Spleen (tissue), 11 donors: ENCODE measurements at regions not wholly inside any gene's neighbourhood (a gene's known extent, or its start where the extent isn't known, plus 50 kb on each side); places are given as distances from the start of the nearest gene placed in this dataset.

Experiments
- DNase-seq: peaks from one replicate; pipeline ENCODE4 v3.0.0-alpha.2; 2020
- H3K27ac ChIP-seq, 8 donors: fragments of 200-600 bp; sonication (generic) in 7 of 8; 1 replicate in 4 of 8; 2 replicates in 4 of 8; pipeline versions ENCODE4 v1.5.0 to v1.8.0; 2016 to 2021; ENCODE audit warnings: inconsistent platforms in 4 of 8, mild to moderate bottlenecking in 4 of 8, moderate library complexity in 1 of 8
- H3K27me3 ChIP-seq, 7 donors: fragments of 200-600 bp; sonication (generic) in 6 of 7; replicated peaks in 1 of 7; 1 replicate in 4 of 7; 2 replicates in 3 of 7; pipeline versions ENCODE4 v1.5.0 to v1.8.0; 2016 to 2021; ENCODE audit warnings: inconsistent platforms in 3 of 7, mild to moderate bottlenecking in 1 of 7
- H3K36me3 ChIP-seq, 6 donors: fragments of 200-600 bp; sonication (generic) in 5 of 6; 1 replicate in 4 of 6; 2 replicates in 2 of 6; pipeline versions ENCODE4 v1.5.0 to v1.8.0; 2016 to 2021; ENCODE audit warnings: inconsistent platforms in 2 of 6
- H3K4me1 ChIP-seq, 6 donors: fragments of 200-600 bp; sonication (generic) in 5 of 6; 1 replicate in 3 of 6; 2 replicates in 3 of 6; pipeline versions ENCODE4 v1.5.0 to v1.8.0; 2016 to 2021; ENCODE audit warnings: inconsistent platforms in 3 of 6
- H3K4me3 ChIP-seq, 8 donors: fragments of 200-600 bp; sonication (generic) in 7 of 8; 1 replicate in 4 of 8; 2 replicates in 4 of 8; pipeline versions ENCODE4 v1.5.0 to v1.8.0; 2016 to 2021; ENCODE audit warnings: inconsistent platforms in 4 of 8, mild to moderate bottlenecking in 4 of 8, moderate library complexity in 2 of 8
- H3K9me3 ChIP-seq, 8 donors: fragments of 200-600 bp; sonication (generic) in 7 of 8; 1 replicate in 4 of 8; 2 replicates in 4 of 8; pipeline versions ENCODE4 v1.5.0 to v1.8.0; 2016 to 2021; ENCODE audit warnings: inconsistent platforms in 4 of 8
- POLR2A ChIP-seq, 3 donors: fragments of 450-650 bp; IDR thresholded peaks; one replicate each; pipeline ENCODE4 v1.5.1; 2017; ENCODE audit warnings: antibody characterized with exemption in 3 of 3, mild to moderate bottlenecking in 1 of 3
- POLR2AphosphoS5 ChIP-seq, 3 donors: sonication (generic); formaldehyde crosslinking; IDR thresholded peaks; one replicate each; pipeline ENCODE4 v1.5.1; 2017; ENCODE audit warnings: antibody characterized with exemption in 3 of 3
- WGBS, 5 donors: extraction: QIAGEN DNeasy Blood & Tissue Kit in 3 of 5; methylation state at CpG; one replicate each; pipeline versions ENCODE4 v1.1.5 to v1.1.7; 2013 to 2018; 5-methylcytosine and 5-hydroxymethylcytosine counted together
- intact Hi-C: fragments of 100-400 bp; cut with DNase I; formaldehyde crosslinking; loops from one replicate; pipeline ENCODE4 v1.15.0; 2023; ENCODE audit warnings: low total_unique reads
- TF ChIP-seq, protein P1 (sequence below), 11 experiments: fragments of 200-600 bp in 7 of 11; fragments of 450-650 bp in 4 of 11; sonication (generic) in 4 of 11; IDR thresholded peaks in 8 of 11; conservative IDR thresholded peaks in 3 of 11; 1 replicate in 7 of 11; 2 replicates in 4 of 11; pipeline versions ENCODE4 v1.4.0 to v1.8.0; 2016 to 2021; ENCODE audit warnings: antibody characterized with exemption in 11 of 11, inconsistent platforms in 4 of 11, mild to moderate bottlenecking in 1 of 11
- donor health status: healthy with polysubstance abuse.
- donor health status: DM: no; HTN: no; CAD: no; lungs with moderate emphysema.
- donor health status: DM: no; HTN: no; CAD: no.
- donor health status: Bipolar disorder and iron deficiency.
- donor health status: healthy.
- donor health status: DM: no; HTN: no; CAD: no.
- donor health status: DM: yes; HTN: yes; CAD: no.

DNA sequence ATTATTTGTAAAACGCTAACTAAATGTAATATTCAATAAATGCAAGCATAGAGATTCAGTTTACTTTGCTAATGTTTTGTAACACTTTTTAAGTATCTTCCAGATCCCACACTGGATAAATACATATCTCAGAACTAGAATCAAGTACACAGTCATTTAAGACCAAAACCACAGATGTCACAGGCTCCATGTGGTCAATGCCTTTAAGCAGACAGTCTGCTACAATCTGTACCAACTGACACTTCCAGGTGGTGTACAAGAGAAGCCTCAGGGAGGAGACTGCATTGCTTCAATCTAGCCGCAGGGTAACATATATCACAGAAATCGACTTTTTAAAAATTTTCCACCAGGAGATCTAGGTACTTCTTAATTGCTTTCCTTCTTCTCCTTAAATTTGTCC lies 229.6 kb upstream of the DIAPH2 start:
- Histone ChIP-seq H3K9me3 (no peaks in the 10 kb centered on the region), H3K4me1 (no peaks in the 10 kb centered on the region), H3K27me3 (no peaks in the 10 kb centered on the region), H3K4me3 (no peak overlapping the region), H3K27ac (no peak overlapping the region), H3K36me3 (no peaks in the 10 kb centered on the region)
- no peak for DNase-seq
- TF ChIP-seq, protein P1, sequence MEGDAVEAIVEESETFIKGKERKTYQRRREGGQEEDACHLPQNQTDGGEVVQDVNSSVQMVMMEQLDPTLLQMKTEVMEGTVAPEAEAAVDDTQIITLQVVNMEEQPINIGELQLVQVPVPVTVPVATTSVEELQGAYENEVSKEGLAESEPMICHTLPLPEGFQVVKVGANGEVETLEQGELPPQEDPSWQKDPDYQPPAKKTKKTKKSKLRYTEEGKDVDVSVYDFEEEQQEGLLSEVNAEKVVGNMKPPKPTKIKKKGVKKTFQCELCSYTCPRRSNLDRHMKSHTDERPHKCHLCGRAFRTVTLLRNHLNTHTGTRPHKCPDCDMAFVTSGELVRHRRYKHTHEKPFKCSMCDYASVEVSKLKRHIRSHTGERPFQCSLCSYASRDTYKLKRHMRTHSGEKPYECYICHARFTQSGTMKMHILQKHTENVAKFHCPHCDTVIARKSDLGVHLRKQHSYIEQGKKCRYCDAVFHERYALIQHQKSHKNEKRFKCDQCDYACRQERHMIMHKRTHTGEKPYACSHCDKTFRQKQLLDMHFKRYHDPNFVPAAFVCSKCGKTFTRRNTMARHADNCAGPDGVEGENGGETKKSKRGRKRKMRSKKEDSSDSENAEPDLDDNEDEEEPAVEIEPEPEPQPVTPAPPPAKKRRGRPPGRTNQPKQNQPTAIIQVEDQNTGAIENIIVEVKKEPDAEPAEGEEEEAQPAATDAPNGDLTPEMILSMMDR (IDR thresholded peaks at IDR 0.05 in 8 of 11, conservative IDR thresholded peaks at IDR 0.05 in 3 of 11): no peak
- TF ChIP-seq POLR2AphosphoS5 (IDR thresholded peaks at IDR 0.05): no peak
- TF ChIP-seq POLR2A (IDR thresholded peaks at IDR 0.05): no peak
- intact Hi-C loops: no loop called here
- WGBS, 5 donors: 73 to 79% (median 76%) methylated on average over 3 of the region's 3 CpGs

DNA sequence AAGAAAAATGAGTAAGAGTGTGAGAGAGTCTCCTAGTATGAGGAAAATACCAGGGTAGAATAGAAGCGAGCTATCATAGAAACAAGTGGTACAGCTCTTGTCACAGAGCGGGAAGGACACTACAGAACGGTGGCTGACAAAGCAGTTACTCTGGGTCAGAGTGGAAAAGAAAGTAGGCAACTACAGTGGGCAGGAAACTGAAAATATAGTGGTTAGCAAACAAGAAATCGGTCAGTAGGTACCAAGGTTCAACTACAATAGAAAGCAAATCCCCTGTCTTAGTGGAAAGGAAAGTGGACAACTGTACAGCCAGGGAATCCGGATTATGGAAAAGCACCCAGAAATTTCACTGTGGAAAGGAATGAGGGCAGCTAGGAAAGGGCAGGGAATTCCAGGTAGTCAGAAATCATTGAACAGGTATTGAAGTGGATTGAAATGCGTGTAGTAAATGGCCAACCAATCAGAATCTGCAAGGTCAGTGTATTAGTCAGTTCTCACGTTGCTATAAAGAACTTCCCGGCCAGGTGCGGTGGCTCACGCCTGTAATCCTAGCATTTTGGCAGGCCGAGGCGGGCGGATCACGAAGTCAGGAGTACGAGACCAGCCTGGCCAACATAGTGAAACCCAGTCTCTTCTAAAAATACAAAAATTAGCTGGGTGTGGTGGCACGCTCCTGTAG lies 219.6 kb upstream of the DIAPH2 start:
- intact Hi-C loops: no loop called here
- WGBS, 5 donors: 87 to 93% (median 88%) methylated on average over 13 to 16 of the region's 16 CpGs
- Histone ChIP-seq H3K9me3 (no peaks in the 10 kb centered on the region), H3K36me3 (no peaks in the 10 kb centered on the region), H3K4me3 (no peak overlapping the region), H3K27me3 (no peaks in the 10 kb centered on the region), H3K4me1 (no peaks in the 10 kb centered on the region), H3K27ac (no peak overlapping the region)
- TF ChIP-seq POLR2A (IDR thresholded peaks at IDR 0.05) (no peak), POLR2AphosphoS5 (IDR thresholded peaks at IDR 0.05) (no peak)
- TF ChIP-seq, protein P1 (IDR thresholded peaks at IDR 0.05 in 8 of 11, conservative IDR thresholded peaks at IDR 0.05 in 3 of 11): no peak
- no peak for DNase-seq

- H3K4me3 ChIP-seq: no peak overlapping the region
- no peaks in the 10 kb centered on the region for H3K9me3 ChIP-seq
- TF ChIP-seq, protein P1 (IDR thresholded peaks at IDR 0.05 in 8 of 11, conservative IDR thresholded peaks at IDR 0.05 in 3 of 11): no peak
- TF ChIP-seq POLR2AphosphoS5 (IDR thresholded peaks at IDR 0.05): no peak
- H3K4me1 ChIP-seq: no peaks in the 10 kb centered on the region
- DNase-seq: no peak
- no peaks in the 10 kb centered on the region for H3K36me3 ChIP-seq
- no peak overlapping the region for H3K27ac ChIP-seq
- WGBS, 5 donors: 70 to 82% (median 74%) methylated on average over 4 of the region's 4 CpGs
- intact Hi-C loops: no loop called here
- H3K27me3 ChIP-seq: no peaks in the 10 kb centered on the region
Measured at GRCh38 chrX:96474029-96474740, 210.5 kb upstream of the DIAPH2 start.

DNA sequence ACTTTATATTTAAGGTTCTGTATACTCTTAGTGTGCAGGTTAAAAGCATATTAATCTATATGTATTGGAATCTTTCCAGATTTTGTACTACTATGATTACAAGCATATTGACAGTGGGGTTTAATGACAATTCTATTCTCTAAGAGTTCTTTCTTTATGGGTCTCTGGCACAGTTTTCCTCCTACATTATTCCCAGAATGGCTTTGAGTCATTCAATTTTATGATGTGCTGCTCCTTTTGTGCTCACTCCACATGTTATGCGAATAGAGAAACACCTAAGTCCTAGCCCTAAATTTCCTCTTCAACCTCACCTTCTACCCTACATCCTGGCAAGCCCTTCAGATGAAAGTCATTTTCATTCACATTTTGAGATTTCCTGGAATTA lies 209.9 kb upstream of the DIAPH2 start:
- whole genome bisulfite sequencing, 5 donors: 89 to 100% (median 100%) methylated on average over 1 of the region's 1 CpG
- intact Hi-C loops: no loop called here
- no peak overlapping the region for H3K27ac ChIP-seq
- no peaks in the 10 kb centered on the region for H3K36me3 ChIP-seq
- no peak overlapping the region for H3K4me3 ChIP-seq
- H3K4me1 ChIP-seq: no peaks in the 10 kb centered on the region
- TF ChIP-seq, protein P1 (IDR thresholded peaks at IDR 0.05 in 8 of 11, conservative IDR thresholded peaks at IDR 0.05 in 3 of 11): no peak
- TF ChIP-seq POLR2A (IDR thresholded peaks at IDR 0.05): no peak
- TF ChIP-seq POLR2AphosphoS5 (IDR thresholded peaks at IDR 0.05): no peak
- no peaks in the 10 kb centered on the region for H3K9me3 ChIP-seq
- no peak for DNase-seq
- no peaks in the 10 kb centered on the region for H3K27me3 ChIP-seq
